ENCODE measurements at regions not wholly inside any gene's neighbourhood (a gene's known extent, or its start where the extent isn't known, plus 50 kb on each side); places are given as distances from the start of the nearest gene placed in this dataset.
"Not testable (repeated sequence)": the region's sequence is repeated elsewhere in the genome, so short reads cannot be mapped to it uniquely, and the experiment has no call there.

DNA sequence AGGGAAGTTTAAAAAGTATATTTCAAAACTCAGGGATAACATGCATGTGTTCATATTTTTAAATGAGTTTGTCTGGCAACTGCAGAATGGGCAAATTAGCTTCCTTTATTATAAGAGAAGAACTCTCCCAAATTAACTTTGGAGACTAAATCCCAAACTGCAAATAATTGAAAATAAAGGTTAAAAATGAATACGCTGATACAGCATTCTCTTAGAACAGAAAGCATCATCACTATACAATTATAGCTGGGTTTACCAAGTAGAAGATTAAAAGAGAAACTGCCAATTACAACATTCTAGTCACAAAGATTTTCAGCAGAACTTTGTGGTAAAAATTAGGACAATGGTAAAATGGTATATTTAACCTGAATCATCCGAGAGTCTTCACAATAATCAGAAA, 73.3 kb downstream of the OLFM4 start:
- no peak for DNase-seq

DNA sequence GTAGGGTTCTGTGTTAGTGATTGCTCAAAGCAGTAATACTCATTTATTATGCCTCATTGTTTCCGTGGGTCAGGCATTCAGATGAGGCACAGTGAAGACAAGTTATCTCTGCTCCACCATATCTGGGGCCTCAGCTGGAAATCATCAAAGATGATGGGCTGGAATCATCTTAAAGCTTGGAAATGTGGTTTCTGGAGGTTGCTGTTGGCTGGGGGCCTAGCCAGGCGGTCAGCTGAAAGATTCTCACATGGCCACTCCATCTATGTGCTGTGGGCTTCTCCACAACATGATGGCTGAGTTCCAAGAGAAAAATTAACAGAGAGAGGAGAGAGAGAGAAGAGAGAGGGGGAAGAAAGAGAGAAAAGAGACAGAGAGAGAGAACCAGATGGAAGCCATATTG, 75.5 kb downstream of the OLFM4 start:
- DNase-seq, result no peak

DNA sequence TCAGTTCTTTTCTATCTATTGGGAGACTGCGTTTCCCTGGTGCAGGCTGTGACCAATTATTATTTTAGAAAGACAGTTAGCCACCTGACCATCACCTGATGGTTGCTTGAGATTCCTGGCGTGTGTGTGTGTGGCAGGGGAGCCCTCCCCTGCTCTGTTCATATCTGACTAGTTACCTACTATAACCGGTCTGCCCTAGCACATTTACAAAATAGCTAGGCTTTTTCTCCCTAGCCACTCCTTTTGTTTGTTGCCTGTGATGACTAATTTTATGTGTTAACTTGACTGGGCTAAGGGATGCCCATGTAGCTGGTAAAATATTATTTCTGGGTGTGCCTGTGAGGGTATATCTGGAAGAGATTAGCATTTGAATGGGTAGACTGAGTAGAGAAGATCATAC, 76.9 kb downstream of the OLFM4 start:
- DNase-seq, result no peak

GRCh38 chr13:53105890-53106289, 77.3 kb downstream of the OLFM4 start:
- no peak for DNase-seq

- DNase-seq, result no peak
These were observed 81.6 kb downstream of the OLFM4 start for GRCh38 chr13:53110181-53110580.

GRCh38 chr13:53110614-53111013, 82.0 kb downstream of the OLFM4 start:
- no peak for DNase-seq

DNA sequence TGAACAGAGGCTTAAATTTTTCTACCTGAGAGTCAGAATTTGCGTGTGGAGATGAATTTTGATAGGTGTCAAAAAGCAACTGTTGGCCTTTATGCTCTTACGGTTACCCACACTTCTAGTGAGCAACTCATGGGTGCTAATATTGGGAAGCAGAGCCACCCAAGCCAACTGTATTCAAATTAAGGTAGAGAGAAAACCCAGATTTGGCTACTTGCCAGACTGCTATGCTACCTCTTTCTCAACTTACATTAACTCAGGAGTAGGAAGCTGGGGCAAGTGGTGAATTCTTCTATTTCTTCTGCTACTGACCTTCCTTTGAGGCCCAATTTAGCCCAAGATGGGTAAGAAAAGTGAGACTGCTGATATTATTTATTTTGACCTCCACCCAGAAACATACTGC, 83.9 kb downstream of the OLFM4 start:
- no peak for DNase-seq

DNA sequence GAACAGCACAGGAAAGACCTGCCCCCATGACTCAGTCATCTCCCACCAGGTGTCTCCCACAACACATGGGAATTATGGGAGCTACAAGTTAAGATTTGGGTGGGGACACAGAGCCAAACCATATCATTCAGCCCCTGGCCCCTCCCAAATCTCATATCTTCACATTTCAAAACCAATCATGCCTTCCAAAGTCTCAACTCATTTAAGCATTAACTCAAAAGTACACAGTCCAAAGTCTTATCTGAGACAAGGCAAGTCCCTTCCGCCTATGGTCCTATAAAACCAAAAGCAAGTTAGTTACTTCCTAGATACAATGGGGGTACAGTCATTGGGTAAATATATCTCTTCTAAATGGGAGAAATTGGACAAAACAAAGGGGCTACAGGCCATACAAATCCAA, 88.4 kb downstream of the OLFM4 start:
- DNase-seq, result not testable (repeated sequence)

DNA sequence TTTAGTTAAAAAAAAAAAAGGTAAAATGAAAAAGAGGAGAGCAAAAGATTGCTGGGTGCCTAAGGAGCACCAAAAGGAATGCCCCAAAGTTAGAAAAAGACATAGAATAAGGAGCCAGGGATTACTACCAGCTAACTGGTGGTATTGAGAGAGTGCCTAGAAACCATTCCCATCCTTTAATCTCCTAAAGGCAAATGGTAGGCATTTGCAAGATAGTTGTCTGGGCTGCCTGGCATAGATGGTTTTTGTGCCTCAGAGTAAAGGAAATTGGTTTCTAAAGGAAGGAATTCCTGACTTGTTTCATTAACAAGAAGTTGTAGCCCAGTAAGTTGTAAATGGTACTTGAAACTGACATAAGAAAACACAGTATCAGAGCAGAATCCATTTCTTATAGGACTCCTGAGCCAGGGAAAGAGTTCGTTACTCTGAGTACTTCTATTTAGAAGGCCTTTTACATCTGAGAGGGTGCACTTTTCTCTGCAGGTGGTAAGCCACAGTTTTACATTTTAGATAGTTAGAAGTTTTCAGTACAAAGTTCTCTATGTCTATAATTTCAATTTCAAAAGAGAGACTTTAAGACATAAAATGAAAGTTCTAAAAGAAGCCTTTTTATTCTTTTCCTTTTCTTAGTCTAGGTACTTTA, 92.6 kb downstream of the OLFM4 start:
- no peak for DNase-seq

- DNase-seq, result peak; percentile 22
These were observed 93.3 kb downstream of the OLFM4 start for GRCh38 chr13:53121919-53122318.

DNA sequence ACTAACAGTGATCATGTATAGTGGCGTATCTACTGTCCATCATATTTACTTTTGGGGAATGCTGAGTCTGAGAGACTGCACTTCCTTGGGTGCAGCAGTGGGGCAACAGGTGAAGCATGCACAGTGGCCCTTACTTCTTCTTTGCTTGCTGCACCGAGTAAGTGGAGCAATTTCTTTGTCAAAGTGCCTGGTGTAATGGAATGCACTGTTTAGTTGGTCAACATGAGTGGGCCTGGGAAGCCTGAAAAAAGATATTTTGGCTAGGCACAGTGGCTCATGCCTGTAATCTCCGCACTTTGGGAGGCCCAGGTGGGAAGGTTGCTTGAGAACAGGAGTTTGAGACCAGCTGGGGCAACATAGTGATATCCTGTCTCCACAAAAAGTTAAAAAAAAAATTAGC, 94.9 kb downstream of the OLFM4 start:
- DNase-seq, result no peak

GRCh38 chr13:53124623-53125022, 96.0 kb downstream of the OLFM4 start:
- DNase-seq, result no peak

DNA sequence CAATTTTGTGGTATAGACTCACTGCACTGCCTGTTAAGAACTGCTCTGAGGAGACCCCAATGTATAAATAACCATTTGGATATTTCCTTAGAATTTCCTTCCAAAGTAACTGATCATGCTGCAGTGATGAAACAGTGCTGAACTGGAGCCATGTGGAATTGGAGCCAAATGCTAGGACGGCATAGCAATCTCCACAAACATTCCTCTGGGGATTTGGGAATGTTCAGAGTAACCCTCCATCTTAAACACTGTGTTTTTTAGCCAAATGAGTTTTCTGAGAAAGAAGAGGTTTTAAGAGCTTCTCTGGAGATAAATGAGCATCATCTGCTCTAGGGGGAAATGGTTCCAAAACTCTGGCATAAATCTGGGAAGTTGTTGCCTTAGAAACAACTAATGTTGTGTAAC, 98.2 kb downstream of the OLFM4 start:
- peak; percentile 86 for DNase-seq

DNA sequence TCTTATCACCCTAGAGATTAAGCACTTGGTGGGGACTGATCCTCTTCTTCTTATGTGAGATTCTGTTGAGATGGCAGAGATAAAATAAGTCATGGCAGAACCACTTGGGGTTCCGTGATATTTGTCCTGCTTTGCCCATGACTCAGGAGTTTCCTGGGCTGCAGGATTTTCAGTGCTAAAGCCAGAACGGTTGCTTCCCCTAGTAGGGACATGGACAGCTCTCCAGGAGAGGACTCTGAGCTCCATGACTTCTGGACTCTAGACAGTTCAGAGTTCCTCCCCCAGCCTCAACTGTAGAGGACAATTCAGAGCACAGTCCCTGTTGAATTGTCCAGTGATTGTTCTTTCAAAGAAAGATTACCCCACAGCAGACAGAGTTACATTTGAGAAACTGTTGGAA, 98.8 kb downstream of the OLFM4 start:
- DNase-seq, result no peak

DNA sequence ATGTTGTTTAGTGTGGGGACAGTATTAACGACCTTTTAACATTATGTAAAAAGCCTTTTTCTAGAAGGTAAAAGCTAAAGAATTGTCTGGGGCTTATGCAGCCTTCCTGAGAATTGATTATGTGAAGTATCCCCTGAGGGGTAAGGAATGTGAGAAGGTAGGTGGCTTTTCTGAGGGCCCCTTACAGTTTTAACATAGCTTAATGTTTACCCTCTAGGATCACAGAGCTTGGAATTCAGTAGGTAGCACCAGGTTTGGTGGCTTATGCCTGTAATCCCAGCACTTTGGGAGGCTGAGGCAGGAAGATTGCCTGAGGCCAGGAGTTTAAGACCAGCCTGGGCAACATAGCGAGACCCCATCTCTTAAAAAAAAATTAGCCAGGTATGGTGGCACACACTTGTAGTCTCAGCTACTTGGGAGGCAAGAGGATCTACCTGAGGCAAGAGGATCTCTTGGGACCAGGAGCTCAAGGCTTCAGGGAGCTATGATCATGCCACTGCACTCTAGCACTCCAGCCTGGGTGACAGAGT, 101.3 kb downstream of the OLFM4 start:
- no peak for DNase-seq

GRCh38 chr13:53131361-53131760, 102.7 kb downstream of the OLFM4 start:
- no peak for DNase-seq

- DNase-seq, result no peak
These were observed 106.7 kb downstream of the OLFM4 start for GRCh38 chr13:53135301-53135700.

- no peak for DNase-seq
These were observed 108.1 kb downstream of the OLFM4 start for GRCh38 chr13:53136554-53137215.

- DNase-seq, result no peak
These were observed 109.2 kb downstream of the OLFM4 start for GRCh38 chr13:53137779-53138178.

- DNase-seq, result no peak
These were observed 109.9 kb downstream of the OLFM4 start for GRCh38 chr13:53138376-53139036.

DNA sequence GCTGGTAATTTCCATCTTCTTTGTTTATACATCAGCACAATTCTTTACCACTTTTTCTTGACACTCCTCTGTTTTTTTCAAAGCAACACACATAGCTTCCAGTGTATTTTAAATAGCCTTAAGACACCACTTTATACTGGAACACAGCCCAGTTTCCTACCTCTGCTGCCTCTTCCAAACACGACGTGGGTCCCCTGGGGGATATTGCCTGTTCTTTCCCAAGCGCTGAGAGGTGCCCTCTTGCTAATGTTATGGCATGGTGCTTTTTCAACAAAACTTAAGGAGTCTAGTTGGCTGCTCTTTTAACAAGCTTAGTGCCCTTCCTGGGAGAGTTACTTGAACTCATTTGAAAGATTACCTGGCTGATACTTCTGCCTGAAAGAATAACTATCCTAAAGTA, 112.7 kb downstream of the OLFM4 start:
- DNase-seq, result no peak

DNA sequence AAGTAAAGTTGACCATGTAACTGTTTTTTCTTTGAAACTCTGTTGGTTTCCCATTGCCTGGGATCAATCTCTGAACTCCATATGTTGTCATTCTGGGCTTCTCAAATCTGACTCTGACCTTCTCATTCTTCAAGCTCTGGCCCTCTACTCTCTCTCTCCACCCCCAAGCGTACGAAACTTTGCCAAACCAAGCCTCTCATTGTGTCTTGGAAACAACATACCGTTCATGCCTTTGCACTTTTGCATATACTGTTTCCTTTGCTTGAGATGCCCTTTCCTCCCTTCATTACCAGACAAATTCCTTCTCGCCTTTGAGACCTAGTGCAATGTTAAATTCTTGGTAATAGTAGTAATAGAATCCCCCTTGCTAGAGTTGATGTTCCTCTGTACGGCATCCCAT, 113.7 kb downstream of the OLFM4 start:
- DNase-seq, result no peak

GRCh38 chr13:53143757-53144339, 115.2 kb downstream of the OLFM4 start:
- DNase-seq, result no peak

DNA sequence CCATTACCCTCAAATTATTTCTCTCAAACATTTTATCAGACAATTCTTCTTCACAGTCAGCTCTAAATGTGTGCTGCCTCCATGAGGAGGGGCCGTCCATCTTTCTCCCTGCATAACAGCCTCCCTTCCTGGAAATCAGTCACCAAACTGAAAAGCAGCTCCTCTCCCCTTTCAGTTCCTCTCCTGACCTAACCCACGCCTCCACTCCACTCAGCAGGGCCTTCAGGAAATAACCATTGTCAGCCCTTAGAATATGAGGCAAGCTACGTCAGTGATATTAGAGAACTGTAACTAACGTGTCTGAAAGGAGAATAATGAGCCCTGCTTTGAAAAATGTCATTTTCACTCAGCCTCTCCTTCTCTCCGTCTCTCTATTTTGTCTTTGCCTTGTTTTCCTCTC, 116.2 kb downstream of the OLFM4 start:
- DNase-seq, result no peak
